ENCODE measurements at regions not wholly inside any gene's neighbourhood (a gene's known extent, or its start where the extent isn't known, plus 50 kb on each side); places are given as distances from the start of the nearest gene placed in this dataset.

GRCh38 chrX:16376056-16376455 is 208.8 kb downstream of the MAGEB17 start:
- TF ChIP-seq CTCF (IDR thresholded peaks at IDR 0.05; ENCODE audit: poor library complexity) (no peak), EZH2 (IDR thresholded peaks at IDR 0.05; ENCODE audit: borderline replicate concordance) (no peak), EZH2phosphoT487 (IDR thresholded peaks at IDR 0.05; ENCODE audit: low read depth, severe bottlenecking, unreplicated experiment) (no peak)
